ENCODE measurements at regions not wholly inside any gene's neighbourhood (a gene's known extent, or its start where the extent isn't known, plus 50 kb on each side); places are given as distances from the start of the nearest gene placed in this dataset.

GRCh38 chr3:132912416-132912753 is 125.8 kb upstream of the TMEM108 start:
- H3K27me3 ChIP-seq = no peaks in the 10 kb centered on the region
- H3K4me1 ChIP-seq = no peaks in the 10 kb centered on the region
- H3K27ac ChIP-seq = no peak overlapping the region
- TF ChIP-seq POLR2A (IDR thresholded peaks at IDR 0.05) = no peak
- no peak for TF ChIP-seq CTCF (IDR thresholded peaks at IDR 0.05)
- H3K4me3 ChIP-seq = no peak overlapping the region
- intact Hi-C loops (cut with DNase I) = no loop called here
- DNase-seq (no peak), ATAC-seq (no peak)
- no peaks in the 10 kb centered on the region for H3K9me3 ChIP-seq
- H3K36me3 ChIP-seq = no peaks in the 10 kb centered on the region
- WGBS (ENCODE audit: insufficient coverage, low coverage, low lambda C conversion rate, missing lambda C conversion rate) = 100% methylated on average over 1 of the region's 3 CpGs

- Histone ChIP-seq H3K36me3 (no peaks in the 10 kb centered on the region), H3K9me3 (no peaks in the 10 kb centered on the region), H3K4me3 (no peak overlapping the region), H3K4me1 (no peaks in the 10 kb centered on the region), H3K27me3 (no peaks in the 10 kb centered on the region), H3K27ac (no peak overlapping the region)
- no peak for TF ChIP-seq CTCF (IDR thresholded peaks at IDR 0.05)
- no peak for TF ChIP-seq POLR2A (IDR thresholded peaks at IDR 0.05)
- WGBS (ENCODE audit: insufficient coverage, low coverage, low lambda C conversion rate, missing lambda C conversion rate) = 60% methylated on average over 4 of the region's 4 CpGs
- ATAC-seq (no peak), DNase-seq (no peak)
- intact Hi-C loops (cut with DNase I) = no loop called here
Measured at GRCh38 chr3:132911741-132912415, 126.3 kb upstream of the TMEM108 start.

- Histone ChIP-seq H3K9me3 (no peaks in the 10 kb centered on the region), H3K27me3 (no peaks in the 10 kb centered on the region), H3K4me3 (no peak overlapping the region), H3K4me1 (no peaks in the 10 kb centered on the region), H3K27ac (no peak overlapping the region), H3K36me3 (no peaks in the 10 kb centered on the region)
- 80% methylated on average over 8 of the region's 10 CpGs for WGBS (ENCODE audit: insufficient coverage, low coverage, low lambda C conversion rate, missing lambda C conversion rate)
- intact Hi-C loops (cut with DNase I) = no loop called here
- TF ChIP-seq POLR2A (IDR thresholded peaks at IDR 0.05) (no peak), CTCF (IDR thresholded peaks at IDR 0.05) (no peak)
- DNase-seq (no peak), ATAC-seq (no peak)
Measured at GRCh38 chr3:132907293-132907692, 130.9 kb upstream of the TMEM108 start.

GRCh38 chr3:132900481-132900880 is 137.7 kb upstream of the TMEM108 start:
- Histone ChIP-seq H3K9me3 (no peaks in the 10 kb centered on the region), H3K27ac (no peak overlapping the region), H3K36me3 (no peaks in the 10 kb centered on the region), H3K4me3 (no peak overlapping the region), H3K4me1 (no peaks in the 10 kb centered on the region), H3K27me3 (no peaks in the 10 kb centered on the region)
- intact Hi-C loops (cut with DNase I) = no loop called here
- no peak for ATAC-seq
- no peak for DNase-seq
- TF ChIP-seq CTCF (IDR thresholded peaks at IDR 0.05) (no peak), POLR2A (IDR thresholded peaks at IDR 0.05) (no peak)

- DNase-seq (no peak), ATAC-seq (no peak)
- intact Hi-C loops (cut with DNase I) = no loop called here
- no peaks in the 10 kb centered on the region for H3K4me1 ChIP-seq
- no peak overlapping the region for H3K27ac ChIP-seq
- H3K36me3 ChIP-seq = no peaks in the 10 kb centered on the region
- TF ChIP-seq CTCF (IDR thresholded peaks at IDR 0.05) (no peak), POLR2A (IDR thresholded peaks at IDR 0.05) (no peak)
- H3K9me3 ChIP-seq = no peaks in the 10 kb centered on the region
- no peak overlapping the region for H3K4me3 ChIP-seq
- WGBS (ENCODE audit: insufficient coverage, low coverage, low lambda C conversion rate, missing lambda C conversion rate) = 83% methylated on average over 5 of the region's 5 CpGs
- H3K27me3 ChIP-seq = no peaks in the 10 kb centered on the region
Measured at GRCh38 chr3:132898141-132898540, 140.1 kb upstream of the TMEM108 start.

All from right lobe of liver (tissue), 6 donors.